Left colon (tissue), 2 donors: ENCODE measurements at regions not wholly inside any gene's neighbourhood (a gene's known extent, or its start where the extent isn't known, plus 50 kb on each side); places are given as distances from the start of the nearest gene placed in this dataset.
"Not testable (repeated sequence)": the region's sequence is repeated elsewhere in the genome, so short reads cannot be mapped to it uniquely, and the experiment has no call there.

Experiments used
- ATAC-seq: fragments of 200-7000 bp; cut with Tn5 transposase; one replicate; pipeline ENCODE4 v1.9.1; 2020; ENCODE audit warnings: mild to moderate bottlenecking, moderate library complexity
- DNase-seq, 2 donors: peaks; one replicate each; pipeline ENCODE4 v3.0.0-alpha.2; 2020
- intact Hi-C, 2 donors: fragments of 100-400 bp; cut with DNase I in 1 of 2; cut with micrococcal nuclease in 1 of 2; formaldehyde crosslinking; loops; one replicate each; pipeline versions ENCODE4 v1.11.2 to v1.14.0; 2022; cut with DNase I, micrococcal nuclease
- donor health status: DM: no; HTN: no; CAD: no.
- donor health status: DM: yes; HTN: yes; CAD: no.

DNA sequence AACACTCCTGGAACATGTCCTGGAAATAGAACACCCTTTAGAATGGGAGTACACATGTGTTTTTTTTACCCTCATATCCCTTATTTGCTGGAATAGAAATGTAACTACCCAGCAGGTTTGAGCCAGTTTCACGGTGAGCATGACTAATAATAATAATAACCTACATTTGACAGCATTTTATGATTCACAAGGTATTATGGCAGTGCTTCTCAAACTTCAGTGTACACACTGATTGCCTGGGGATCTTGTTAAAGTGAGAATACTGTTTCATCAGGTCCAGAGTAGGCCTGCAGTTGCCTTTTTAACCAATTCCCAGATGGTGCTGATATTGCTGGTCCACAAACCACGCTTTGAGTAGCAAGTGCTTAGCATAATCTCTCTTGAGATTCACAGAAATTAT lies 63.9 kb downstream of the NFKBIZ start:
- DNase-seq (no peak), ATAC-seq (no peak)
- intact Hi-C loops, result no loop called here

DNA sequence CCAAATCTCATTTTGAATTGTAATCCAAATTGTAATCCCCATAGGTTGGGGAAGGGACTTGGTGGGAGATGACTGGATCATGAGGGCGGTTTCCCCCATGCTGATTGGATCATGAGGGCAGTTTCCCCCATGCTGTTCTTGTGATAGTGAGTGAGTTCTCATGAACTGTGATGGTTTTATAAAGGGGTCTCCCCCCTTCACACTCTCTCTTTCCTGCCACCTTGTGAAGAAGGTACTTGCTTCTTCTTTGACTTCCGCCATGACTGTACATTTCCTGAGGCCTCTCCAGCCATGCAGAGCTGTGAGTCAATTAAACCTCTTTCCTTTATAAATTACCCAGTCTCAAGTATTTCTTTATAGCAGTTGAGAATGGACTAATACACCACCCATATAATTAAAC lies 68.4 kb downstream of the NFKBIZ start:
- intact Hi-C loops, DNase-seq, ATAC-seq: not testable (repeated sequence)

DNA sequence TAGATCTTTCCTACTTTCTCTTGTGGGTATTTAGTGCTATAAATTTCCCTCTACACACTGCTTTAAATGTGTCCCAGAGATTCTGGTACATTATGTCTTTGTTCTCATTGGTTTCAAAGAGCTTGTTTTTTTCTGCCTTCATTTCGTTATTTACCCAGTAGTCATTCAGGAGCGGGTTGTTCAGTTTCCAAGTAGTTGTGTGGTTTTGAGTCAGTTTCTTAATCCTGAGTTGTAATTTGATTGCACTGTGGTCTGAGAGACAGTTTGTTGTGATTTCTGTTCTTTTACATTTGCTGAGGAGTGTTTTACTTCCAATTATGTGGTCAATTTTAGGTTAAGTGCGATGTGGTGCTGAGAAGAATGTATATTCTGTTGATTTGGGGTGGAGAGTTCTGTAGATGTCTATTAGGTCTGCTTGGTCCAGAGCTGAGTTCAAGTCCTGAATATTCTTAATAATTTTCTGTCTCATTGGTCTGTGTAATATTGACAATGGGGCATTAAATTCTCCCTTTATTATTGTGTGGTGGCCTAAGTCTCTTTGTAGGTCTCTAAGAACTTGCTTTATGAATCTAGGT lies 72.9 kb downstream of the NFKBIZ start:
- DNase-seq, intact Hi-C loops, ATAC-seq: not testable (repeated sequence)

DNA sequence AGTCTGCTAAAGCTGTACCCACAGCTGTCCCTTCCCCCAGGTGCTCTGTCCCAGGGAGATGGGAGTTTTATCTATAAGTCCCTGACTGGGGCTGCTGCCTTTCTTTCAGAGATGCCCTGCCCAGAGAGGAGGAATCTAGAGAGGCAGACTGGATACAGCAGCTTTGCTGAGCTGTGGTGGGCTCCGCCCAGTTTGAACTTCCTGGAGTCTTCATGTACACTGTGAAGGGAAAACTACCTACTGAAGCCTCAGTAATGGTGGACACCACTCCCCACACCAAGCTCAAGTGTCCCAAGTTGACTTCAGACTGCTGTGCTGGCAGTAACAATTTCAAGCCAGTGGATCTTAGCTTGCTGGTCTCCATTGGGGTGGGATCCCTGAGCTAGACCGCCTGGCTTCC lies 75.3 kb downstream of the NFKBIZ start:
- peak; percentile 81 for ATAC-seq
- intact Hi-C loops, result not testable (repeated sequence)
- DNase-seq, result peak; percentile 30 to 50

DNA sequence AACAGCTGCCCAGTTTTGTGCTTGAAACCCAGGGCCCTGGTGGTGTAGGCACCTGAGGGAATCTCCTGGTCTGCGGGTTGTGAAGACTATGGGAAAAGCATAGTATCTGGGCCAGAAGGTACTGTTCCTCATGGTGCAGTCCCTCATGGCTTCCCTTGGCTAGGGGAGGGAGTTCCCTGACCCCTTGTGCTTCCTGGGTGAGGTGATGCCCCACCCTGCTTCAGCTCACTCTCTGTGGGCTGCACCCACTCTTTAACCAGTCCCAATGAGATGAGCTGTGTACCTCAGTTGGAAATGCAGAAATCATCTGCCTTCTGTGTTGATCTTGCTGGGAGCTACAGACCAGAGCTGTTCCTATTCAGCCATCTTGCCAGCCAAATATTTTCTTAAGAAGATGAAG lies 75.8 kb downstream of the NFKBIZ start:
- DNase-seq, intact Hi-C loops: not testable (repeated sequence)
- peak; percentile 37 for ATAC-seq

DNA sequence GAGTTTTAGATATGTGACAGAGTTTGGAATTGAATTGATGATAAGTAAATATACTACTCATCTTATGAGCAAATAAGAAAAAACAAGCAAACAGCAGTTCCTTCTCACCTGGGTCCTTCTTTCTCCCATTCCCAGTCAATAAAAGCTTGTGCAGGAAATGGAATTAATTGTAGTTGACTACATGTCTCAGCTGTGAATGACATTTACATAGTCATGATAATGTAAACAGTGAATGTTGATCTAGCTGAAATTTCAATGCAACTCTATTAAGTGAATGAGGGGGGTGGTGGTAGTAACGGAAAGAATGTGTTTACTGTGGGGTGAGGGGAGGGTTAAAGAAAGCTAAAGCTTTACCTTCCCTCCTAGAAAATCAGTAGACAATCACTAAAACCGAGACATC lies 76.2 kb downstream of the NFKBIZ start:
- DNase-seq, result no peak
- intact Hi-C loops, result no loop called here
- ATAC-seq, result peak; percentile 51

DNA sequence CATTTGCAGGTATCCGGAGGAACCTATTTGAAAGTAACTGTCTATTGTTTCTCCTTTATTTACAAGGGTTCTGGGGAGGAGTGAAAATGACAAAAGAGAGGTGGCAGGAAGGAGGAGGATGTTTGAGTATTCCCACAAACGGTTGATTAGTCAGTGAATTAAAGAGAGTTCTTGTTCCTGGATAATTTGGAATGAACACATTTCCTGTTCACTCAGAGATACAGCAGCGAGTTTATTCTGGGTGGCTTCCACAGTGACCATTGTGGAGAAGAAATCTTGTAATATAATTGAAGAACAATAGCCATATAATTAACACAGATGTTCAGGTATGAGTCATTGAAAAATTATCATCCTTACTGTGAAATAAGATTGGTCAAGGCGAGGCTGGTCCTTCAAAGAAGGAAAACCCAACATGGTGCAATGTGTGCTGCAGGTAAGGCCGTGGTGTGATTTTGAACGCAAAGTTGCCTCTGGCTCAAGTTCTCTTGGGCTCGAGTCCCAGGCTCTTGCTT lies 77.3 kb downstream of the NFKBIZ start:
- ATAC-seq, result peak; percentile 20
- intact Hi-C loops, result no loop called here
- DNase-seq, result no peak

DNA sequence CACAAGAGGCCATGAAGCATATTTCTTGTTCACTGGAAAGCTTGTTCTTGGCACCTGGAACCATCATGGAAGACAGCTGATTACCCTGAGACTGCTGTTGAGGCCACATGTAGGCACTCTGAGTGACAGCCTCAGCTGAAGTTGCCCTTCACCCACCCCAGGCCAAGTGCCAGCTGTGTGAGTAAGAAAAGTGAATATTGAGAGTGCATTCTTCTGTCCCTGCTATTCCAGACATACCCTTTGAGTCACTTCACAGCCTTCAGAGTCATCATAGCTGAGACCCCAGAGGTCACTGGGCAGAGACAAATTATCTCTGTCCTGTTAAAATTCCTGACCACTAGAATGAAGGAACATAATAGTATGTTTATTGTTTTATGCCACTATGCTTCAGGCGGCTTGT lies 79.6 kb downstream of the NFKBIZ start:
- ATAC-seq, result no peak
- intact Hi-C loops, result no loop called here

DNA sequence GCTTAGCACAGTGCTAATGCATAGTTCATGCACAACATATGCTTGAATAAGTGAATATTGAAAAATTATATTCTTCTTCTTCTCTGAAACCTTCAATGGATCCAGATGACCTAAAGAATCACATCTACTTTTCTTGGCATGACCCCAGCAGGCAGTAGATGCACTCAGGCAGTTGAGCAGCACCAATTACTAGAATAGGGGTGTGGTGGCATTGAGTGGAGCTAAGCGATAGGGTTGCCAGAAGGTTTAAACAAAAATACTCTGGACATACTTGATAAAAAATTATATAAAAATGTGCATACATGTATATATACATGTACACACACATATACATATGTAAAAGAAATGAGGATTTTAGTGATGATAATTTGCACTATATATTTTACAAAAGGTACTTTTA lies 81.8 kb downstream of the NFKBIZ start:
- DNase-seq, result no peak
- ATAC-seq, result no peak
- intact Hi-C loops, result no loop called here

More for the DNA sequence above, 79.6 kb downstream of the NFKBIZ start:
- no peak for DNase-seq

DNA sequence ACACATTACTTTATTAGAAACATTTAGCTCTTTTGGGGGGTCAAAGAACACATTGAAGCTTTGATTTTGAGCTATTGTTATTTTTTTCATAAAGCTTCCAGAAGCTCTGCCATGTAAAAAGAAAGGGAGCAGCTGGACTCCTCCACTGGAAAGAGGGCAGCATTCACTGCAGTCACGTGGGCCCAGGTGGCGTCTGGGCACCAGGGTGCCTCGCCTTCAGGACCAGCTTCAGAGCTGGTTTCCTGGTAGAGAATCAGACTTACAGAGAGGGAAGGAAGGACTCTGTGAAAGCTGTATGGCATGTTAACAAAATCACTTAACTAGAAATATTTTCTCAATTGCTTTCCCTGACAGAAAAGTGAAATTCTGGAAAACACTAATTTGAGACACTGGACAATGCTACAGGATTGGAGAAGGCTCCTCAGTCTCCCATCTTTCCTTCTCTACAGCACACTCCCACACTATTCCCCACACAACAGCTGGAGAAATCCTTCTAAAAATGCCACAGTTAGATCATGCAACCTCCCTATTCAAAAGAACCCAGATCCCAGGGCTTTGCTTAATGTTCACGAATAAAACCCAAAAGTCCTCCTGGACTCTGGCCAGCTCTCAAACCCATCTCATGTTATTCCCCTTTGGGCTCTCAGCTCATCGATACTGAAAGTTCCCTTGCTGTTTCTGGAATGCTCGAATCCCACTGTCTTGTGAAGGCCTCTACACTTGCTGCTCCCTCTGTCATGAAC lies 83.2 kb downstream of the NFKBIZ start:
- intact Hi-C loops, result no loop called here
- ATAC-seq, result peak; percentile 74
- DNase-seq, result no peak

DNA sequence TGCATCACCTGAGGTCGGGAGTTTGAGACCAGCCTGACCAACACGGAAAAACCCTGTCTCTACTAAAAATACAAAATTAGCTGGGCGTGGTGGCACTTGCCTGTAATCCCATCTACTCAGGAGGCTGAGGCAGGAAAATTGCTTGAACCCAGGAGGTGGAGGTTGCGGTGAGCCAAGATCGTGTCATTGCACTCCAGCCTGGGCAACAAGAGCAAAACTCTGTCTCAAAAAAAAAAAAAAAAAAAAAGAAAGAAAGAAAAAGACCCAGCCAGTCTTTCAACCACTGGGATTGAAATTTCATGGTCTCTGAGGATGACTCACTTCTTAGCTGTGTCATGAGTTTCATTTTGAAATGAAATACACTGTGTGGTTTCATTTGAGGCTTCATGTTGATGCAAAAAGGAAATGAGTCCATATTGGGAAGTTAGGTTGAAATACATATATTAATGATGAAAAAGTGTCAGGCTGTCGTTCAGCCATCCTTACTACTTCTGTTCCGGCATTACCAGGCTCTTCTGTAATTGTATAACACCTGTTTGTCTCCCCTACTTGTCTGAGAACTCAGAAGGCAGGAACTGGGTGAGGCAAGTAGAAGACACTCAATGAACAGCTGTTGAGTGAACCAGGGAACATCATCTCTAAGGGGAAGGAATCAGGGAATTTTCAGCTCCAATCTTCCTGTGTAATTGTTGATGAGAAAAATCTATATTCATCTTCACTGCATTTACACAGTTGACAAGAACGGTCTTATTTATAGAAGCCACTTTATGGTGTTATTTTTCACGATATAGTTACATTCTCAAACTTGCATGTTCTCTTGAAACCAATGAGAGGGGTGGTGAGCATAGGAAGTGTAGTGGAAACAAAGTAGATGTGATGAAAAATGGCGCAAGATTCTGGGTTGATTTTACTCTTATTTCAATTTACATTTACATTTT lies 87.4 kb downstream of the NFKBIZ start:
- intact Hi-C loops, result no loop called here
- ATAC-seq (peak; percentile 26), DNase-seq (no peak)

DNA sequence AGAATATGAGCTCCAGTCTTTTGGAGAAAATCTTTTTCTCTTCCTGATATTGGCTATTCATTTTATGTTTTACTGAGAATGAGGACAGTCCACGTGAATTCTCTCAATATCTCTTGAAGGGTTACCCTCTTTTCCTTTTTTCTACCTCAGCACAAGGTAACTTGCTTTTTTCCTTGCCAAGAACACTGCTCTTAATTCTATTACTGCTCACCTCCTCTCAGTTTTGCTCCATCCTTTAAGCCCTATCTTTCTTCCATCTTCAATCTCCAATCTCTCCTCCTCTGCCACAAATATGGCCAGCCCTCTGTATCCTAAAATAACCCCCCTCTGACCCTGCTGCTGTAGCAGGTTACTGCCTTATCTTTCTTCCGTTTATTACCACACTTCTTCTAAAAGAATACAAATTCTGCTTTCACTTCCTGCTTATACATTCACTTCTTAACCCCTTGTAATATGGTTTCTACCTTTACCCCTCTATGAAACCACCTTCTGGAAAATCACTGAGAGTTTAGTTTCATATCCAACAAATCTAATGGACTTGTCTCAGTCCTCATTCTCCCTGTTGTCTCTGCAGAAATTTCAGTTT lies 89.0 kb downstream of the NFKBIZ start:
- ATAC-seq (peak; percentile 74), DNase-seq (no peak)
- intact Hi-C loops, result no loop called here

DNA sequence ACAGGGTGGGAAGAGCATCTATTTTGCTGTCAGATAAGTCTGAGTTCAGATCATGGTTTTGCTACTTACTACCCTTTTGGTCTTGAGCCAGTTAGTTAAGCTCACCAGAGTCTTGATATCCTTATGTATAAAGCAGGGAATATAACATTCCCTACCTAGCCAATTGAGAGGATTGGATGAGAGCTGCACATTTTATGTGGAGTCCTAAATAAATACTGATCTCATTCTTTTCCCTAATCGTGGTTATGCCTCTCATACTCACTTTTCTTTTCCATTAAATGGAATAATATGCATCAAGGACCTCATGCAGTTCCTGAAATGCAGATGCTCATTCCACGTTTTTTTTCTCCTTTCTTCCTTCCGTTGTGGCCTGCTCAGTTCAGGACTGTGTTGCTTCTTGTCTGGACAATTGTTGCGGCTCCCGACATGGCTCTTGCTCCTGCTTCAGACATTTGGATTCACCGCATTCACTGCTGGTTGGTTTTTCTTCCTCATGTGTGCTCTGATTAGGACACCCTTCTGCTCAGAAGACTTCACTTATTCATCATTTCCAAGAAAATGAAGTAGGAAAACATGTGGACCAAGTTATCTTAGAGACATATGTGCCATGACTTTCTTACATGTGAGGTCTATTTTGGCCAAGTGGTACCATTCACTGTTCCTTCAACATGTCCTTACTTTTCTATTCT lies 90.2 kb downstream of the NFKBIZ start:
- intact Hi-C loops, result no loop called here

DNA sequence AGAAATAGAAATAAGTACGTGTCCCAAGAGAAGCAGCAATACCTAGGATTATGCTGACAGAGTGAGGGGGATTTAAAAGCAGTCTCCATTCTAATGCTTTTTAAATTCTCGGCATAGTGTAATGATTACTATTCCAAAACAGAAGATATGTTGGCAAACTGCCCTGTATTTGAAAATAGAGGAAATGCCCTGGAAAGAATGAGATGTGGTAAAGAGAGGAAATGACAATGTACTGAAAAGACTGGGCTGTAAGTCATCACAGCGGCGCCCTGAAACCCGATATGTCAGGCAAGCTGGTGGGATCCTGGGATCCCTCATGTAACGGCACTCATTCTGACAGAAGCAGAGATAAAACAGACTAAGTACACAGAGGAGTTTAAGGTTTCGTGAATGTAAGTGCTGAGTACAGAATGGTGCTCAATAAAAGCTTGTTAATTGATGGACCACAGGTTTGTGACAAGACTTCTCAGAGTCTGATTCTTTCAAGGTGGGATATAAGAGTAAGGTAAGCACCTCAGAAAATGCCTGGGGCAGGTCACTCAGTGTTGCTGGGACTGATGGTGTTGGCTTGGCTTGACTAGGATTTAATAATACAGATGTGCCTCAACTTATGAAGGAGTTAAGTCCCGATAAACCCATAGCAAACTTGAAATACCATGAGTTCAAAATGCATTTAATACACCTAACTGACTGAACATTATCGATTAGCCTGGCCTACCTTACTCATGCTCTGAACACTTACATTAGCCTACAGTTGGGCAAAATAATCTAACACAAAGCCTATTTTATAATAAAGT lies 91.4 kb downstream of the NFKBIZ start:
- peak in 1 of 2 donors; percentile 22 for DNase-seq
- ATAC-seq, result no peak
- intact Hi-C loops, result no loop called here

More for the DNA sequence above, 90.2 kb downstream of the NFKBIZ start:
- no peak for DNase-seq
- ATAC-seq, result no peak

DNA sequence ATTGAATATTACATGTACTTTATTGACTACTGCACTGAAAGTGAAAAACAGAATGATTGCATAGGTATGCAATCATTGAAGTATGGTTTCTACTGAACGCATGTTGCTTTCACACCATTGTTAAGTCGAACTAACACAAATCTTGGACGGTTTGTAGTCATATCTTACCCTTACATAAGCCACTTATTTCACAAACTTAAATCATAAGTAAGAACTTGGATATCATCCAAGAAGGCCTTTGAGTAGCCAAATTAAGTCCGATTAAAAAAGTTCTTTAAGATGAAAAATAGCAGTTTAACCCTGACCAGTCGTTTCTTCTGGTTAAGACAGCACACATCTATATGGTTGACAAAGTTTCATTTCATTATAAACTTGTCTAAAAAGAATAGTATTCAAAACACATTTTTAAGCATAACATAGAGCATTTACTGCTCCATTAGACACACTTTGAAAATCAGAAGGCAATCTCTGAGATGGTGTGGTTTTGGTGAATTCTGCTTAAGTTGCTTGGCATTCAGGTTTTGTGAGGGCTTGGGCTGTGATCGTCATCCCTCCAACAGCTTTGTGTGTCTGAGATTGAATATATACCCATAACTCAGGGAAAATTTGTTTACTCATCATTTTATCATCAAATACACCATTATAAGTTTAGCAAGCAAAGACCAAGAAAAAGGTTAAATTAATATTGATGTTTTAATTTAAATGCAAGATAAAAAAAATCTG lies 92.2 kb downstream of the NFKBIZ start:
- intact Hi-C loops, result no loop called here
- no peak for DNase-seq
- ATAC-seq, result no peak

DNA sequence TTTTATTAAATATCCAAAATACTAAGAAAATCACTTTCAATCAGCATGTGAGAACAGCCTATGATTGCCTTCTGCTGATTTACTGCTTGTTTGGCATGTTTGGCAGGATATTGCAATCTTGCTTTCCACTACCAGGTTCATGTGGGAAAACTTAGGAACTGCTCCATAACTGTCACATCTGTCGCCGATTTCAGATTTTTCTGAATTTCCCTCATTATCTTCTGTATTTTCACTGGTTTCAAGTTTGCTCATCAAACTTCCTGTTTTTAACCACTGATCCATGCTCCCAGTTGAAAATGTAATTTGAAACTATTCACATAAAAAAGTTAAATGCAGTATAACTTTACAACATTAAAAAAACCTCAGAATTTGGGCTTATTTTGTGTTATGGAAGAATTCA lies 93.0 kb downstream of the NFKBIZ start:
- intact Hi-C loops, result no loop called here
- DNase-seq (no peak), ATAC-seq (no peak)

DNA sequence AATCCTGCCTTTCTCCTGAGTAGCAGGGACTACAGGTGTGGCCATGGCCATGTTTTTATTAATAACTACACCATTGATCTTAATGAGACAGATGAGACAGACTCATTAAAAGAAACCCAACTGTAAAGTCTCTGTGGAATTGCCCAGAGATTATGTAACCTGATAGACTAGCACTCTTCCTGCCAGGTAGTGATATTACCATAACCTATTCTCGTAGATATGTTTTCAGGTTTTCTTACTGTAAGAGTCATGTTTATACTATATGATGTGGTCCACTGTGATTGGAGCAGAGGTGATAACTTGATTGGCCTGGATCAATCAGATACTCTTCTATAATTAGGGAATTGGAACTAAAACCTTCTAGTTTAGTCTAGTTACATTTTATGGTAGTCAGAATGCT lies 93.7 kb downstream of the NFKBIZ start:
- intact Hi-C loops, result no loop called here
- no peak for DNase-seq
- no peak for ATAC-seq
